ENCODE measurements at regions not wholly inside any gene's neighbourhood (a gene's known extent, or its start where the extent isn't known, plus 50 kb on each side); places are given as distances from the start of the nearest gene placed in this dataset.

- Histone ChIP-seq H3K27me3 (replicated peaks; ENCODE audit: insufficient read depth, low read length) (0 out of 2 replicates have a peak, but pooled peaks cover 6% of the 10 kb centered on the region), H3K9me2 (replicated peaks; ENCODE audit: insufficient read depth, low read length) (no peaks in the 10 kb centered on the region), H3K4me1 (ENCODE audit: low read length) (peaks cover 13% of the 10 kb centered on the region; the same call in 1 of the 2 replicates), H2AFZ (ENCODE audit: low read length) (no peak overlapping the region), H3K79me2 (ENCODE audit: low read length) (no peaks in the 10 kb centered on the region), H3K36me3 (replicated peaks; ENCODE audit: insufficient read depth, low read length) (no peaks in the 10 kb centered on the region), H3K9me3 (replicated peaks; ENCODE audit: insufficient read depth, low read length) (no peaks in the 10 kb centered on the region), H3K27ac (ENCODE audit: low read length) (no peak overlapping the region), H3K4me3 (ENCODE audit: low read length) (no peak overlapping the region), H3F3A (ENCODE audit: insufficient read depth, low read length) (no peaks in the 10 kb centered on the region), H3K9ac (ENCODE audit: low read length) (no peak overlapping the region), H4K20me1 (ENCODE audit: insufficient read depth, low read length) (no peaks in the 10 kb centered on the region), H3K4me2 (ENCODE audit: low read depth, low read length) (no peak overlapping the region)
- DNase-seq, result no peak
- no peak for TF ChIP-seq EZH2phosphoT487 (IDR thresholded peaks at IDR 0.05; ENCODE audit: low read length)
- TF ChIP-seq CTCF (IDR thresholded peaks at IDR 0.05; ENCODE audit: low read length), result no peak
- TF ChIP-seq EZH2 (optimal IDR thresholded peaks at IDR 0.05; ENCODE audit: low read depth, low read length), result no peak
These were observed 125.2 kb downstream of the GADD45G start for GRCh38 chr9:89729954-89730530.

DNA sequence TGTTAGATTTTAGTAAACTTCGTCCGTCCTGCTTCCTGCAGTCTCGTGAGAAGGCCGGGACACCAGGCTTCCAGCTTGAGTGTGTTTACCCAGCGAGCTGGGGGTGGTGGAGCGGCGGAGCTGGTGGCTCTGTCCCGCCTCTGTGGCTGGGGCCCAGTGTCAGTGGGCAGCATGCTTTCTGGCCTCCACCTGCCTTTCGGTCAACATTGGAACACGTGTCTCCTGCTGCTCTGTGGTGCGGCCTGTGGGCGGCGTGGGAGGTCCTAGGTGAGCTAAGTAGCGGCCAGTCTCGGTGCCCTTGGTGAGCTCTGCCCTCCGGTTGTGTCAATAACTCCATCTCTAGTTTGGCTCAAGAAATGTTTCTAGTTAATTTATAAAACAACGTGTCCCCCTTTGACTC is 125.9 kb downstream of the GADD45G start:
- Histone ChIP-seq H3K79me2 (ENCODE audit: low read length) (no peaks in the 10 kb centered on the region), H3K9ac (ENCODE audit: low read length) (no peak overlapping the region), H4K20me1 (ENCODE audit: insufficient read depth, low read length) (no peaks in the 10 kb centered on the region), H3K36me3 (replicated peaks; ENCODE audit: insufficient read depth, low read length) (no peaks in the 10 kb centered on the region), H3F3A (ENCODE audit: insufficient read depth, low read length) (no peaks in the 10 kb centered on the region), H3K27me3 (replicated peaks; ENCODE audit: insufficient read depth, low read length) (0 out of 2 replicates have a peak, but pooled peaks cover 6% of the 10 kb centered on the region), H2AFZ (ENCODE audit: low read length) (no peak overlapping the region), H3K4me3 (ENCODE audit: low read length) (no peak overlapping the region), H3K9me2 (replicated peaks; ENCODE audit: insufficient read depth, low read length) (no peaks in the 10 kb centered on the region), H3K4me1 (ENCODE audit: low read length) (peaks cover 13% of the 10 kb centered on the region; the same call in 1 of the 2 replicates), H3K27ac (ENCODE audit: low read length) (no peak overlapping the region), H3K9me3 (replicated peaks; ENCODE audit: insufficient read depth, low read length) (no peaks in the 10 kb centered on the region), H3K4me2 (ENCODE audit: low read depth, low read length) (no peak overlapping the region)
- TF ChIP-seq EZH2phosphoT487 (IDR thresholded peaks at IDR 0.05; ENCODE audit: low read length) (no peak), EZH2 (optimal IDR thresholded peaks at IDR 0.05; ENCODE audit: low read depth, low read length) (no peak), CTCF (IDR thresholded peaks at IDR 0.05; ENCODE audit: low read length) (no peak)
- DNase-seq, result no peak

- Histone ChIP-seq H3K9ac (ENCODE audit: low read length) (no peak overlapping the region), H4K20me1 (ENCODE audit: insufficient read depth, low read length) (no peaks in the 10 kb centered on the region), H3K4me3 (ENCODE audit: low read length) (no peak overlapping the region), H3K9me3 (replicated peaks; ENCODE audit: insufficient read depth, low read length) (no peaks in the 10 kb centered on the region), H3K27me3 (replicated peaks; ENCODE audit: insufficient read depth, low read length) (0 out of 2 replicates have a peak, but pooled peaks cover 6% of the 10 kb centered on the region), H3K4me1 (ENCODE audit: low read length) (peaks cover 13% of the 10 kb centered on the region; the same call in 1 of the 2 replicates), H3K9me2 (replicated peaks; ENCODE audit: insufficient read depth, low read length) (no peaks in the 10 kb centered on the region), H3K79me2 (ENCODE audit: low read length) (no peaks in the 10 kb centered on the region), H3K36me3 (replicated peaks; ENCODE audit: insufficient read depth, low read length) (no peaks in the 10 kb centered on the region), H2AFZ (ENCODE audit: low read length) (no peak overlapping the region), H3K27ac (ENCODE audit: low read length) (no peak overlapping the region), H3K4me2 (ENCODE audit: low read depth, low read length) (peak overlapping the region; percentile 0; the same call in 1 of the 2 replicates), H3F3A (ENCODE audit: insufficient read depth, low read length) (no peaks in the 10 kb centered on the region)
- TF ChIP-seq EZH2 (optimal IDR thresholded peaks at IDR 0.05; ENCODE audit: low read depth, low read length), result no peak
- no peak for TF ChIP-seq EZH2phosphoT487 (IDR thresholded peaks at IDR 0.05; ENCODE audit: low read length)
- no peak for TF ChIP-seq CTCF (IDR thresholded peaks at IDR 0.05; ENCODE audit: low read length)
- DNase-seq, result no peak
These were observed 126.7 kb downstream of the GADD45G start for GRCh38 chr9:89731262-89732182.
